ENCODE measurements at regions not wholly inside any gene's neighbourhood (a gene's known extent, or its start where the extent isn't known, plus 50 kb on each side); places are given as distances from the start of the nearest gene placed in this dataset.
"Not testable (repeated sequence)": the region's sequence is repeated elsewhere in the genome, so short reads cannot be mapped to it uniquely, and the experiment has no call there.

- H3K4me3 ChIP-seq (replicated peaks in 1 of 3; ENCODE audit: insufficient read depth in 1 of 3, low read depth in 2 of 3, low read length in 3 of 3): no peak overlapping the region
- ChIA-PET CTCF (ENCODE audit: low intra/inter-chr PET ratio, low total read pairs) (no interaction called here), POLR2A (no interaction called here)
- no peaks in the 10 kb centered on the region for H3K79me2 ChIP-seq (ENCODE audit: insufficient read depth, low read length)
- no peak overlapping the region for H2AFZ ChIP-seq (ENCODE audit: low read length)
- DNase-seq (ENCODE audit: low spot score) (no peak), FAIRE-seq (no peak), ATAC-seq (no peak)
- H3K4me1 ChIP-seq (ENCODE audit: insufficient read depth, low read length): no peaks in the 10 kb centered on the region
- no peaks in the 10 kb centered on the region for H4K20me1 ChIP-seq (ENCODE audit: insufficient read depth, low read length)
- intact Hi-C loops (cut with micrococcal nuclease; ENCODE audit: unreplicated experiment) (no loop called here), in situ Hi-C loops (cut with HindIII; ENCODE audit: extremely low pct_ligation_motif_present, low pct_unique_long_range_greater_than_20kb) (no loop called here)
- no peak overlapping the region for H3K4me2 ChIP-seq (ENCODE audit: low read depth, low read length)
- peaks cover 13% of the 10 kb centered on the region; the same call in 1 of the 2 replicates for H3K9me3 ChIP-seq (ENCODE audit: low read length)
- TF ChIP-seq AGO2 (optimal IDR thresholded peaks at IDR 0.05; ENCODE audit: low read depth, low read length) (no peak), AGO1 (IDR thresholded peaks at IDR 0.05; ENCODE audit: low read depth, low read length, poor library complexity, severe bottlenecking) (no peak), CBX5 (CRISPR knock-in tag; IDR thresholded peaks at IDR 0.05; ENCODE audit: borderline replicate concordance) (no peak), ZNF792 (CRISPR knock-in tag; IDR thresholded peaks at IDR 0.05) (no peak), AHR (CRISPR knock-in tag; IDR thresholded peaks at IDR 0.05) (no peak)
- no peak overlapping the region for H3K9ac ChIP-seq (ENCODE audit: insufficient read depth, low read depth, low read length)
- no peaks in the 10 kb centered on the region for H3K36me3 ChIP-seq (replicated peaks in 1 of 2; ENCODE audit: control insufficient read depth in 1 of 2, insufficient read depth in 2 of 2, low read length in 2 of 2)
- no peaks in the 10 kb centered on the region for H3K27me3 ChIP-seq (ENCODE audit: control insufficient read depth in 1 of 2, insufficient read depth in 2 of 2, low read length in 2 of 2)
- no TSS peak for BruUV-seq (replicated peaks)
- no peak overlapping the region for H3K27ac ChIP-seq (ENCODE audit: extremely low read length, insufficient read depth, low read length)
Measured at GRCh38 chr1:214767221-214767620, 164.2 kb downstream of the CENPF start.

- in situ Hi-C loops (cut with HindIII; ENCODE audit: extremely low pct_ligation_motif_present, low pct_unique_long_range_greater_than_20kb); H3K9ac ChIP-seq (ENCODE audit: insufficient read depth, low read depth, low read length); H3K4me3 ChIP-seq (replicated peaks in 1 of 3; ENCODE audit: insufficient read depth in 1 of 3, low read depth in 2 of 3, low read length in 3 of 3); H3K4me1 ChIP-seq (ENCODE audit: insufficient read depth, low read length); H4K20me1 ChIP-seq (ENCODE audit: insufficient read depth, low read length); FAIRE-seq; intact Hi-C loops (cut with micrococcal nuclease; ENCODE audit: unreplicated experiment); POLR2A ChIA-PET; H3K79me2 ChIP-seq (ENCODE audit: insufficient read depth, low read length); ATAC-seq; H3K27ac ChIP-seq (ENCODE audit: extremely low read length, insufficient read depth, low read length); BruUV-seq (replicated peaks); CTCF ChIA-PET (ENCODE audit: low intra/inter-chr PET ratio, low total read pairs); DNase-seq (ENCODE audit: low spot score); H3K36me3 ChIP-seq (replicated peaks in 1 of 2; ENCODE audit: control insufficient read depth in 1 of 2, insufficient read depth in 2 of 2, low read length in 2 of 2); H3K4me2 ChIP-seq (ENCODE audit: low read depth, low read length); H2AFZ ChIP-seq (ENCODE audit: low read length); H3K27me3 ChIP-seq (ENCODE audit: control insufficient read depth in 1 of 2, insufficient read depth in 2 of 2, low read length in 2 of 2); H3K9me3 ChIP-seq (ENCODE audit: low read length): not testable (repeated sequence)
Measured at GRCh38 chr1:214769666-214770065, 166.7 kb downstream of the CENPF start.

Data from HepG2 (cell line).